ENCODE measurements at regions not wholly inside any gene's neighbourhood (a gene's known extent, or its start where the extent isn't known, plus 50 kb on each side); places are given as distances from the start of the nearest gene placed in this dataset.

- no peak for TF ChIP-seq CTCF (IDR thresholded peaks at IDR 0.05; ENCODE audit: low read depth, low read length)
- no peak for TF ChIP-seq EZH2phosphoT487 (IDR thresholded peaks at IDR 0.05; ENCODE audit: low read depth)
Measured at GRCh38 chr2:16882706-16883105, 217.1 kb upstream of the CYRIA start.
